ENCODE measurements at regions not wholly inside any gene's neighbourhood (a gene's known extent, or its start where the extent isn't known, plus 50 kb on each side); places are given as distances from the start of the nearest gene placed in this dataset.

- TF ChIP-seq CTCF (IDR thresholded peaks at IDR 0.05), result no peak
These were observed 195.5 kb upstream of the CIBAR2 start for GRCh38 chr16:85307552-85308364.

GRCh38 chr16:85308611-85309540 is 196.6 kb upstream of the CIBAR2 start:
- no peak for TF ChIP-seq CTCF (IDR thresholded peaks at IDR 0.05)

- TF ChIP-seq CTCF (IDR thresholded peaks at IDR 0.05), result no peak
These were observed 197.7 kb upstream of the CIBAR2 start for GRCh38 chr16:85309656-85310587.

- no peak for TF ChIP-seq CTCF (IDR thresholded peaks at IDR 0.05)
These were observed 198.8 kb upstream of the CIBAR2 start for GRCh38 chr16:85310868-85311585.

- no peak for TF ChIP-seq CTCF (IDR thresholded peaks at IDR 0.05)
These were observed 199.5 kb upstream of the CIBAR2 start for GRCh38 chr16:85311741-85312140.

- no peak for TF ChIP-seq CTCF (IDR thresholded peaks at IDR 0.05)
These were observed 199.9 kb upstream of the CIBAR2 start for GRCh38 chr16:85312174-85312573.

All from LNCAP (cell line).